AG10803 (cell line): ENCODE measurements at regions not wholly inside any gene's neighbourhood (a gene's known extent, or its start where the extent isn't known, plus 50 kb on each side); places are given as distances from the start of the nearest gene placed in this dataset.

Experiments
- DNase-seq: peaks from one replicate; pipeline ENCODE4 v3.0.0; 2010; ENCODE audit warnings: low read depth
- H3K4me3 ChIP-seq: 2 replicates; pipeline ENCODE4 v1.5.1; 2011; ENCODE audit warnings: mild to moderate bottlenecking, low read length, control low read depth
- CTCF ChIP-seq: conservative IDR thresholded peaks from 2 replicates; pipeline ENCODE4 v1.5.1; 2011; ENCODE audit warnings: mild to moderate bottlenecking, low read length, control low read depth, inconsistent platforms

- no peak for DNase-seq
- H3K4me3 ChIP-seq = no peak overlapping the region
- TF ChIP-seq CTCF = no peak
Observed at GRCh38 chr6:78117966-78118365, 465.1 kb downstream of the MEI4 start.

DNA sequence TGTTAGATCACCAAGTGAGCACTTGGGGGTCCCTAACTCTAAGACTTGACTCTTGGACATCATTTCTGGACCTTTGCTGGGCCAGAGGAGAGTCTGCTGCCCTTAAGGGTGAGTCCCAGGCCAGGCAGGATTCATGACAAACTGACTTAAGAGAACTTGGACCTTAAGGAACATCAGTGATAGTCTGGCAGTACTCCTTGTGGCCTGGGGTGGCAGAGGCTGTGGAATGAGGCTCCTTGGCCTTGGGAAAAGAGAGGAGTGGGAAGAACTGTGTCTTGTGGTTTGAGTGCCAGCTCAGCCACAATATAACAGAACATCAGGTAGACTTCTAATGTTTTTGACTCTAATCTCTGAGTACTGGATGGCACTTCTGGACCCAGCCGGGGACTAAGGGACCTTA is 478.7 kb downstream of the MEI4 start:
- TF ChIP-seq CTCF = no peak
- no peak for DNase-seq
- H3K4me3 ChIP-seq = no peak overlapping the region

- DNase-seq = no peak
- H3K4me3 ChIP-seq = no peak overlapping the region
- TF ChIP-seq CTCF = no peak
Observed at GRCh38 chr6:78132671-78133410, 480.0 kb downstream of the MEI4 start.

DNA sequence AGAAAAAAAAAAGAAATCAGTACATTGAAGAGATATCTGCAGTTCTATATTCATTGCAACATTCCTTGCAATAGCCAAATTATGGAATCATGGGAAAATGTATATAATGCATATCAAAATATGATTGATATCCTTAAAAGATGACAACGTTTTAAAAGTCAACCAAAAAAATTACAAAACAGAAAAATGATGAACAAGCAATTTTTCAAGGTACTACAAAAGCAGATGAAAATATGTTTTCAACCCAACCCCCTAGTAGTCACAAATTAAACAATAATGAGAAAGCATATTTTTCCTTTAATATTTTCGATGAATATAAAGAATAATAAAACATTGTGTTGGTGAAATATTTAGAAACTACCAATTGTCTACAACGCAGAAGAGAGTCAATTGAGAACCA is 497.6 kb downstream of the MEI4 start:
- H3K4me3 ChIP-seq = no peak overlapping the region
- no peak for DNase-seq
- TF ChIP-seq CTCF = no peak

DNA sequence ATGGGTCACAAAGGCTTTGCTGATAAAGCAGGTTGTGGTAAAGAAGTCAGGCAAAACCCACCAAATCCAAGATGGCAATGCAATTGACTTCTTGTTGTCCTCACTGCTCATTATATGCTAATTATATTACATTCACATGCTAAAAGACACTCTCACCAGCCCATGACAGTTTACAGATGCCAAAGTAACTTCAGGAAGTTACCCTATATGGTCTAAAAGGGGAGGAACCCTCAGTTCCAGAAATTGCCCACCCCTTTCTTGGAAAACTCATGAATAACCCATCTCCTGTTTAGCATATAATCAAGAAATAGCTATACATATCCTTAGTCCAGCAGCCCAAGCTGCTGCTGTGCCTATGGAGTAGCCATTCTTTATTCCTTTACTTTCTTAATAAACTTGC is 501.1 kb downstream of the MEI4 start:
- no peak for TF ChIP-seq CTCF
- no peak for DNase-seq
- no peak overlapping the region for H3K4me3 ChIP-seq

- DNase-seq = no peak
- no peak for TF ChIP-seq CTCF
- no peak overlapping the region for H3K4me3 ChIP-seq
Observed at GRCh38 chr6:78157606-78158005, 504.8 kb downstream of the MEI4 start.

DNA sequence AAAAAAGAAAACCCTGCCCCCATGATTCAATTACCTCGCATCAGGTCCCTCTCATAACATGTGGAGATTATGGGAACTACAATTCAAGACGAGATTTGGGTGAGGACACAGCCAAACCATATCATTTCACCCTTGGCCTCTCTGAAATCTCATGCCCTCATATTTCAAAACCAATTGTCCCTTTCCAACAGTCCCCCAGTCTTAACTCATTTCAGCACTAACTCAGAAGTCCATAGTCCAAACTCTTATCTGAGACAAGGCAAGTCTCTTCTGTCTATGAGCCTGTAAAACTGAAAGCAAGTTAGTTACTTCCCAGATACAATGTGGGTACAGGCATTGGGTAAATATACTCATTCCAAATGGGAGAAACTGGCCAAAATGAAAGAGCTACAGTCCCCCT is 536.1 kb downstream of the MEI4 start:
- no peak for DNase-seq
- no peak for TF ChIP-seq CTCF
- no peak overlapping the region for H3K4me3 ChIP-seq
